ENCODE measurements at regions not wholly inside any gene's neighbourhood (a gene's known extent, or its start where the extent isn't known, plus 50 kb on each side); places are given as distances from the start of the nearest gene placed in this dataset.

- no peak for TF ChIP-seq CHD7 (IDR thresholded peaks at IDR 0.05; ENCODE audit: insufficient replicate concordance, low read length)
- TF ChIP-seq MAX (IDR thresholded peaks at IDR 0.05): no peak
- TF ChIP-seq POU5F1 (IDR thresholded peaks at IDR 0.05; ENCODE audit: low read depth, low read length): no peak
- TF ChIP-seq KDM5A (IDR thresholded peaks at IDR 0.05; ENCODE audit: low read length): no peak
- no peak for TF ChIP-seq CHD2 (IDR thresholded peaks at IDR 0.05; ENCODE audit: low read length)
- TF ChIP-seq SP2 (IDR thresholded peaks at IDR 0.05; ENCODE audit: low read length): no peak
- no peak for TF ChIP-seq SRF (IDR thresholded peaks at IDR 0.05; ENCODE audit: low read depth, low read length)
- TF ChIP-seq CEBPB (IDR thresholded peaks at IDR 0.05; ENCODE audit: low read depth, low read length): no peak
- no peak for TF ChIP-seq ZNF274 (IDR thresholded peaks at IDR 0.05; ENCODE audit: borderline replicate concordance, extremely low read depth, low read length)
- TF ChIP-seq EP300 (IDR thresholded peaks at IDR 0.05; ENCODE audit: borderline replicate concordance in 1 of 2, low read depth in 2 of 2, low read length in 2 of 2): no peak
- TF ChIP-seq SUZ12 (IDR thresholded peaks at IDR 0.05; ENCODE audit: low read length): no peak
- TF ChIP-seq BACH1 (IDR thresholded peaks at IDR 0.05; ENCODE audit: low read length): no peak
- TF ChIP-seq HDAC2 (IDR thresholded peaks at IDR 0.05; ENCODE audit: borderline replicate concordance in 1 of 2, low read depth in 2 of 2, low read length in 2 of 2): no peak
Measured at GRCh38 chr5:5716665-5717064, 294.2 kb downstream of the ICE1 start (continued).

Measured in H1 (cell line).